ENCODE measurements at regions not wholly inside any gene's neighbourhood (a gene's known extent, or its start where the extent isn't known, plus 50 kb on each side); places are given as distances from the start of the nearest gene placed in this dataset.

- Histone ChIP-seq H3K27ac (ENCODE audit: insufficient read depth, low read length, poor library complexity, severe bottlenecking) (no peak overlapping the region), H3K4me3 (ENCODE audit: insufficient read depth, low read depth, low read length, poor library complexity, severe bottlenecking) (no peak overlapping the region), H3K36me3 (ENCODE audit: control insufficient read depth, insufficient read depth, low read length) (no peaks in the 10 kb centered on the region), H3K27me3 (replicated peaks; ENCODE audit: control insufficient read depth, insufficient read depth, low read length, poor library complexity, severe bottlenecking) (no peaks in the 10 kb centered on the region), H3K4me1 (ENCODE audit: control insufficient read depth, insufficient read depth, low read length, poor library complexity, severe bottlenecking) (no peaks in the 10 kb centered on the region), H3K9me3 (ENCODE audit: control insufficient read depth, low read length) (no peaks in the 10 kb centered on the region)
- no peak for DNase-seq
These were observed 137.5 kb upstream of the MGMT start for GRCh38 chr10:129329385-129330055.

- no peaks in the 10 kb centered on the region for H3K36me3 ChIP-seq (ENCODE audit: control insufficient read depth, insufficient read depth, low read length)
- H3K4me3 ChIP-seq (ENCODE audit: insufficient read depth, low read depth, low read length, poor library complexity, severe bottlenecking): no peak overlapping the region
- H3K27ac ChIP-seq (ENCODE audit: insufficient read depth, low read length, poor library complexity, severe bottlenecking): no peak overlapping the region
- no peak for DNase-seq
- no peaks in the 10 kb centered on the region for H3K27me3 ChIP-seq (replicated peaks; ENCODE audit: control insufficient read depth, insufficient read depth, low read length, poor library complexity, severe bottlenecking)
- H3K9me3 ChIP-seq (ENCODE audit: control insufficient read depth, low read length): no peaks in the 10 kb centered on the region
- no peaks in the 10 kb centered on the region for H3K4me1 ChIP-seq (ENCODE audit: control insufficient read depth, insufficient read depth, low read length, poor library complexity, severe bottlenecking)
These were observed 136.8 kb upstream of the MGMT start for GRCh38 chr10:129330211-129330610.

- no peaks in the 10 kb centered on the region for H3K27me3 ChIP-seq (replicated peaks; ENCODE audit: control insufficient read depth, insufficient read depth, low read length, poor library complexity, severe bottlenecking)
- no peaks in the 10 kb centered on the region for H3K36me3 ChIP-seq (ENCODE audit: control insufficient read depth, insufficient read depth, low read length)
- no peak for DNase-seq
- no peaks in the 10 kb centered on the region for H3K4me1 ChIP-seq (ENCODE audit: control insufficient read depth, insufficient read depth, low read length, poor library complexity, severe bottlenecking)
- no peak overlapping the region for H3K4me3 ChIP-seq (ENCODE audit: insufficient read depth, low read depth, low read length, poor library complexity, severe bottlenecking)
- no peaks in the 10 kb centered on the region for H3K9me3 ChIP-seq (ENCODE audit: control insufficient read depth, low read length)
- no peak overlapping the region for H3K27ac ChIP-seq (ENCODE audit: insufficient read depth, low read length, poor library complexity, severe bottlenecking)
These were observed 135.7 kb upstream of the MGMT start for GRCh38 chr10:129331207-129331838.

GRCh38 chr10:129331839-129332220 is 135.2 kb upstream of the MGMT start:
- no peak overlapping the region for H3K27ac ChIP-seq (ENCODE audit: insufficient read depth, low read length, poor library complexity, severe bottlenecking)
- no peaks in the 10 kb centered on the region for H3K9me3 ChIP-seq (ENCODE audit: control insufficient read depth, low read length)
- no peaks in the 10 kb centered on the region for H3K36me3 ChIP-seq (ENCODE audit: control insufficient read depth, insufficient read depth, low read length)
- no peak for DNase-seq
- H3K27me3 ChIP-seq (replicated peaks; ENCODE audit: control insufficient read depth, insufficient read depth, low read length, poor library complexity, severe bottlenecking): no peaks in the 10 kb centered on the region
- no peaks in the 10 kb centered on the region for H3K4me1 ChIP-seq (ENCODE audit: control insufficient read depth, insufficient read depth, low read length, poor library complexity, severe bottlenecking)
- no peak overlapping the region for H3K4me3 ChIP-seq (ENCODE audit: insufficient read depth, low read depth, low read length, poor library complexity, severe bottlenecking)

GRCh38 chr10:129332476-129332875 is 134.6 kb upstream of the MGMT start:
- Histone ChIP-seq H3K4me1 (ENCODE audit: control insufficient read depth, insufficient read depth, low read length, poor library complexity, severe bottlenecking) (no peaks in the 10 kb centered on the region), H3K9me3 (ENCODE audit: control insufficient read depth, low read length) (no peaks in the 10 kb centered on the region), H3K27me3 (replicated peaks; ENCODE audit: control insufficient read depth, insufficient read depth, low read length, poor library complexity, severe bottlenecking) (no peaks in the 10 kb centered on the region), H3K27ac (ENCODE audit: insufficient read depth, low read length, poor library complexity, severe bottlenecking) (no peak overlapping the region), H3K36me3 (ENCODE audit: control insufficient read depth, insufficient read depth, low read length) (no peaks in the 10 kb centered on the region), H3K4me3 (ENCODE audit: insufficient read depth, low read depth, low read length, poor library complexity, severe bottlenecking) (no peak overlapping the region)
- DNase-seq: no peak

- H3K27me3 ChIP-seq (replicated peaks; ENCODE audit: control insufficient read depth, insufficient read depth, low read length, poor library complexity, severe bottlenecking): no peaks in the 10 kb centered on the region
- H3K27ac ChIP-seq (ENCODE audit: insufficient read depth, low read length, poor library complexity, severe bottlenecking): no peak overlapping the region
- no peak for DNase-seq
- no peak overlapping the region for H3K4me3 ChIP-seq (ENCODE audit: insufficient read depth, low read depth, low read length, poor library complexity, severe bottlenecking)
- H3K36me3 ChIP-seq (ENCODE audit: control insufficient read depth, insufficient read depth, low read length): no peaks in the 10 kb centered on the region
- no peaks in the 10 kb centered on the region for H3K9me3 ChIP-seq (ENCODE audit: control insufficient read depth, low read length)
- H3K4me1 ChIP-seq (ENCODE audit: control insufficient read depth, insufficient read depth, low read length, poor library complexity, severe bottlenecking): no peaks in the 10 kb centered on the region
These were observed 133.3 kb upstream of the MGMT start for GRCh38 chr10:129333706-129334105.

GRCh38 chr10:129334266-129334665 is 132.8 kb upstream of the MGMT start:
- no peak overlapping the region for H3K27ac ChIP-seq (ENCODE audit: insufficient read depth, low read length, poor library complexity, severe bottlenecking)
- no peaks in the 10 kb centered on the region for H3K9me3 ChIP-seq (ENCODE audit: control insufficient read depth, low read length)
- H3K27me3 ChIP-seq (replicated peaks; ENCODE audit: control insufficient read depth, insufficient read depth, low read length, poor library complexity, severe bottlenecking): no peaks in the 10 kb centered on the region
- DNase-seq: no peak
- no peak overlapping the region for H3K4me3 ChIP-seq (ENCODE audit: insufficient read depth, low read depth, low read length, poor library complexity, severe bottlenecking)
- H3K36me3 ChIP-seq (ENCODE audit: control insufficient read depth, insufficient read depth, low read length): no peaks in the 10 kb centered on the region
- no peaks in the 10 kb centered on the region for H3K4me1 ChIP-seq (ENCODE audit: control insufficient read depth, insufficient read depth, low read length, poor library complexity, severe bottlenecking)

GRCh38 chr10:129335396-129335795 is 131.6 kb upstream of the MGMT start:
- Histone ChIP-seq H3K4me1 (ENCODE audit: control insufficient read depth, insufficient read depth, low read length, poor library complexity, severe bottlenecking) (no peaks in the 10 kb centered on the region), H3K4me3 (ENCODE audit: insufficient read depth, low read depth, low read length, poor library complexity, severe bottlenecking) (no peak overlapping the region), H3K27me3 (replicated peaks; ENCODE audit: control insufficient read depth, insufficient read depth, low read length, poor library complexity, severe bottlenecking) (no peaks in the 10 kb centered on the region), H3K27ac (ENCODE audit: insufficient read depth, low read length, poor library complexity, severe bottlenecking) (no peak overlapping the region), H3K9me3 (ENCODE audit: control insufficient read depth, low read length) (no peaks in the 10 kb centered on the region), H3K36me3 (ENCODE audit: control insufficient read depth, insufficient read depth, low read length) (no peaks in the 10 kb centered on the region)
- DNase-seq: no peak

- no peaks in the 10 kb centered on the region for H3K27me3 ChIP-seq (replicated peaks; ENCODE audit: control insufficient read depth, insufficient read depth, low read length, poor library complexity, severe bottlenecking)
- H3K36me3 ChIP-seq (ENCODE audit: control insufficient read depth, insufficient read depth, low read length): no peaks in the 10 kb centered on the region
- no peak overlapping the region for H3K27ac ChIP-seq (ENCODE audit: insufficient read depth, low read length, poor library complexity, severe bottlenecking)
- no peak for DNase-seq
- no peaks in the 10 kb centered on the region for H3K9me3 ChIP-seq (ENCODE audit: control insufficient read depth, low read length)
- H3K4me3 ChIP-seq (ENCODE audit: insufficient read depth, low read depth, low read length, poor library complexity, severe bottlenecking): no peak overlapping the region
- H3K4me1 ChIP-seq (ENCODE audit: control insufficient read depth, insufficient read depth, low read length, poor library complexity, severe bottlenecking): no peaks in the 10 kb centered on the region
These were observed 131.1 kb upstream of the MGMT start for GRCh38 chr10:129335942-129336341.

- no peaks in the 10 kb centered on the region for H3K4me1 ChIP-seq (ENCODE audit: control insufficient read depth, insufficient read depth, low read length, poor library complexity, severe bottlenecking)
- H3K4me3 ChIP-seq (ENCODE audit: insufficient read depth, low read depth, low read length, poor library complexity, severe bottlenecking): no peak overlapping the region
- H3K9me3 ChIP-seq (ENCODE audit: control insufficient read depth, low read length): no peaks in the 10 kb centered on the region
- H3K27me3 ChIP-seq (replicated peaks; ENCODE audit: control insufficient read depth, insufficient read depth, low read length, poor library complexity, severe bottlenecking): no peaks in the 10 kb centered on the region
- no peak for DNase-seq
- no peak overlapping the region for H3K27ac ChIP-seq (ENCODE audit: insufficient read depth, low read length, poor library complexity, severe bottlenecking)
- H3K36me3 ChIP-seq (ENCODE audit: control insufficient read depth, insufficient read depth, low read length): no peaks in the 10 kb centered on the region
These were observed 127.8 kb upstream of the MGMT start for GRCh38 chr10:129339191-129339590.
